Neuronal stem cell (in vitro differentiated cells): ENCODE measurements at regions not wholly inside any gene's neighbourhood (a gene's known extent, or its start where the extent isn't known, plus 50 kb on each side); places are given as distances from the start of the nearest gene placed in this dataset.

ENCODE experiments used
- DNase-seq: peaks from one replicate; pipeline ENCODE4 v3.0.0-alpha.2; 2013; ENCODE audit warnings: low spot score
- H2AFZ ChIP-seq: one replicate; pipeline ENCODE4 v1.6.1; 2013; ENCODE audit warnings: mild to moderate bottlenecking, low read length, inconsistent platforms
- H2AK5ac ChIP-seq: 2 replicates; pipeline ENCODE4 v1.6.1; 2013; ENCODE audit warnings: low read depth, mild to moderate bottlenecking, inconsistent platforms, low read length, moderate library complexity, mixed read lengths
- H2BK120ac ChIP-seq: 2 replicates; pipeline ENCODE4 v1.6.1; 2013; ENCODE audit warnings: low read depth, mild to moderate bottlenecking, inconsistent platforms, low read length, moderate library complexity, mixed read lengths
- H2BK12ac ChIP-seq: one replicate; pipeline ENCODE4 v1.6.1; 2013; ENCODE audit warnings: low read length, inconsistent platforms
- H2BK15ac ChIP-seq: 2 replicates; pipeline ENCODE4 v1.6.1; 2013; ENCODE audit warnings: mild to moderate bottlenecking, low read length, inconsistent platforms, mixed read lengths
- H2BK5ac ChIP-seq: one replicate; pipeline ENCODE4 v1.6.1; 2013; ENCODE audit warnings: inconsistent platforms, mild to moderate bottlenecking, low read length, moderate library complexity
- H3K14ac ChIP-seq: one replicate; pipeline ENCODE4 v1.6.1; 2013; ENCODE audit warnings: low read length, inconsistent platforms
- H3K18ac ChIP-seq: 2 replicates; pipeline ENCODE4 v1.6.1; 2013; ENCODE audit warnings: low read length, inconsistent platforms
- H3K23ac ChIP-seq: 2 replicates; pipeline ENCODE4 v1.6.1; 2013; ENCODE audit warnings: low read depth, mild to moderate bottlenecking, mixed read lengths, low read length, inconsistent platforms; ENCODE audit not compliant: poor library complexity
- H3K27ac ChIP-seq: replicated peaks from 3 replicates; pipeline ENCODE4 v1.5.1; 2013; ENCODE audit warnings: low read length, inconsistent platforms
- H3K27me3 ChIP-seq, 3 experiments: 2 replicates each; pipeline ENCODE4 v1.6.1; 2013; ENCODE audit warnings: low read length in 3 of 3, mild to moderate bottlenecking in 2 of 3, inconsistent platforms in 1 of 3, low read depth in 1 of 3, mixed read lengths in 1 of 3, moderate library complexity in 1 of 3; ENCODE audit not compliant: control insufficient read depth in 3 of 3, insufficient read depth in 3 of 3
- H3K36me3 ChIP-seq, 2 donors: replicated peaks in 1 of 2; 2 replicates each; pipeline ENCODE4 v1.6.1; 2013; ENCODE audit warnings: low read length in 2 of 2; ENCODE audit not compliant: control insufficient read depth in 2 of 2, insufficient read depth in 2 of 2
- H3K4ac ChIP-seq: 2 replicates; pipeline ENCODE4 v1.6.1; 2013; ENCODE audit warnings: inconsistent platforms, mild to moderate bottlenecking, low read length, moderate library complexity
- H3K4me1 ChIP-seq, 2 donors: 1 replicate in 1 of 2; 2 replicates in 1 of 2; pipeline ENCODE4 v1.6.1; 2013; ENCODE audit warnings: low read length in 2 of 2, low read depth in 1 of 2; ENCODE audit not compliant: control insufficient read depth in 2 of 2, insufficient read depth in 1 of 2
- H3K4me2 ChIP-seq: one replicate; pipeline ENCODE4 v1.6.1; 2013; ENCODE audit warnings: mild to moderate bottlenecking, low read length, inconsistent platforms; ENCODE audit not compliant: insufficient read depth, poor library complexity, severe bottlenecking
- H3K4me3 ChIP-seq, 2 donors: 2 replicates each; pipeline ENCODE4 v1.5.1; 2013; ENCODE audit warnings: low read length in 2 of 2, mild to moderate bottlenecking in 2 of 2, inconsistent platforms in 1 of 2, moderate library complexity in 1 of 2
- H3K79me1 ChIP-seq: one replicate; pipeline ENCODE4 v1.6.1; 2013; ENCODE audit warnings: low read depth, mild to moderate bottlenecking, inconsistent platforms, low read length, moderate library complexity
- H3K9ac ChIP-seq: one replicate; pipeline ENCODE4 v1.6.1; 2013; ENCODE audit warnings: mild to moderate bottlenecking, low read depth, low read length, inconsistent platforms; ENCODE audit not compliant: poor library complexity
- H3K9me3 ChIP-seq, 2 donors: replicated peaks in 1 of 2; 2 replicates each; pipeline versions ENCODE3 to v1.6.1; 2013; ENCODE audit warnings: low read length in 2 of 2, mild to moderate bottlenecking in 2 of 2, inconsistent platforms in 1 of 2, low read depth in 1 of 2, mixed read lengths in 1 of 2, moderate library complexity in 1 of 2; ENCODE audit not compliant: control insufficient read depth in 2 of 2, insufficient read depth in 1 of 2
- H4K8ac ChIP-seq: one replicate; pipeline ENCODE4 v1.6.1; 2013; ENCODE audit warnings: low read depth, mild to moderate bottlenecking, inconsistent platforms, low read length, moderate library complexity
- H4K91ac ChIP-seq: one replicate; pipeline ENCODE4 v1.6.1; 2013; ENCODE audit warnings: low read length, low read depth, mild to moderate bottlenecking, inconsistent platforms; ENCODE audit not compliant: poor library complexity
- WGBS, 2 donors: extraction: QIAGEN DNeasy Blood & Tissue Kit; methylation state at CpG; one replicate each; pipeline ENCODE4 v1.1.7; 2013; ENCODE audit warnings: missing lambda C conversion rate in 2 of 2, mixed read lengths in 1 of 2; ENCODE audit not compliant: insufficient read length in 2 of 2, insufficient replicate concordance in 1 of 2; ENCODE audit errors: extremely low coverage in 2 of 2; 5-methylcytosine and 5-hydroxymethylcytosine counted together

- H3K27me3 ChIP-seq: no peaks in the 10 kb centered on the region
- H3K23ac ChIP-seq: no peak overlapping the region
- no peaks in the 10 kb centered on the region for H3K79me1 ChIP-seq
- H2AK5ac ChIP-seq: no peak overlapping the region
- no peak for DNase-seq
- H2BK15ac ChIP-seq: no peak overlapping the region
- no peak overlapping the region for H3K4ac ChIP-seq
- no peak overlapping the region for H2BK12ac ChIP-seq
- H3K14ac ChIP-seq: no peak overlapping the region
- H3K9ac ChIP-seq: no peak overlapping the region
- H2AFZ ChIP-seq: no peak overlapping the region
- H3K27ac ChIP-seq: no peak overlapping the region
- no peak overlapping the region for H4K8ac ChIP-seq
- H3K4me3 ChIP-seq: no peak overlapping the region
- no peaks in the 10 kb centered on the region for H3K36me3 ChIP-seq
- no peak overlapping the region for H3K4me2 ChIP-seq
- no peak overlapping the region for H2BK5ac ChIP-seq
- peaks cover 15 to 34% of the 10 kb centered on the region in 2 donors for H3K4me1 ChIP-seq
- no peak overlapping the region for H2BK120ac ChIP-seq
- no peaks in the 10 kb centered on the region for H3K9me3 ChIP-seq
- H3K18ac ChIP-seq: peak overlapping the region; percentile 4
- WGBS, 2 donors: no CpG with 5 or more reads among the region's 17 CpGs
- H4K91ac ChIP-seq: no peak overlapping the region
These were observed 154.2 kb downstream of the TM9SF2 start for GRCh38 chr13:99655351-99656091.

DNA sequence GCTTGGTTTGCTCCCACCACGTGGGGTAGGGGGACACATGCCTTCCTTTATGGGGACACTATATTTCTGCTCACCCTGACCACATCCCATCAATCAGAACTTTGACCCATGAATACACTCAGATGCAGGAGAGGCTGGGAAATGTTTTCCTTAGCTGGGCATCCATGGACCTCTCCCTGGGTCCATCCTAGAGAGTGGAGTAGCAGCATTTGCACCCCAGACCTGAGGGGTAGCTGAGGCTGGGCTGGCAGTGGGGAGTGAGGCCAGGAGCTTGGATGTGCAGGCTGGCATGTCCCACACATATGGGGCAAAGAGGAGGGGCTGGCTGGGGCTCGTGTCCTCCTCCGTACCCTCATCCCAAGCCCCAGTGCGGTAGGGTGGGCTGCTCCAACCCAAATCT is 152.8 kb downstream of the TM9SF2 start:
- no CpG with 5 or more reads among the region's 4 CpGs for WGBS, 2 donors
- Histone ChIP-seq H2AFZ (no peak overlapping the region), H3K9me3 (no peaks in the 10 kb centered on the region), H2BK5ac (no peak overlapping the region), H3K23ac (no peak overlapping the region), H2BK120ac (no peak overlapping the region), H3K27me3 (no peaks in the 10 kb centered on the region), H4K91ac (no peak overlapping the region), H4K8ac (no peak overlapping the region), H3K4ac (no peak overlapping the region), H3K4me3 (no peak overlapping the region), H2BK12ac (no peak overlapping the region), H3K4me1 (peaks cover 7 to 19% of the 10 kb centered on the region in 2 donors), H3K18ac (no peak overlapping the region), H3K14ac (no peak overlapping the region), H3K27ac (no peak overlapping the region), H3K4me2 (no peak overlapping the region), H3K79me1 (no peaks in the 10 kb centered on the region), H2BK15ac (no peak overlapping the region), H2AK5ac (peak overlapping the region; percentile 27), H3K36me3 (no peaks in the 10 kb centered on the region), H3K9ac (no peak overlapping the region)
- no peak for DNase-seq

GRCh38 chr13:99653526-99653925 is 152.3 kb downstream of the TM9SF2 start:
- no peak overlapping the region for H4K8ac ChIP-seq
- H2AK5ac ChIP-seq: no peak overlapping the region
- H2BK12ac ChIP-seq: no peak overlapping the region
- H2BK15ac ChIP-seq: no peak overlapping the region
- DNase-seq: no peak
- no peaks in the 10 kb centered on the region for H3K79me1 ChIP-seq
- no peak overlapping the region for H3K4me3 ChIP-seq
- H3K9me3 ChIP-seq: no peaks in the 10 kb centered on the region
- no peaks in the 10 kb centered on the region for H3K36me3 ChIP-seq
- no peak overlapping the region for H3K4ac ChIP-seq
- H3K27me3 ChIP-seq: no peaks in the 10 kb centered on the region
- no peak overlapping the region for H3K4me2 ChIP-seq
- no CpG with 5 or more reads among the region's 2 CpGs for WGBS, 2 donors
- no peak overlapping the region for H3K23ac ChIP-seq
- H3K4me1 ChIP-seq: peaks cover 7 to 16% of the 10 kb centered on the region in 2 donors
- no peak overlapping the region for H4K91ac ChIP-seq
- H3K27ac ChIP-seq: no peak overlapping the region
- no peak overlapping the region for H2AFZ ChIP-seq
- H3K14ac ChIP-seq: no peak overlapping the region
- no peak overlapping the region for H3K9ac ChIP-seq
- no peak overlapping the region for H3K18ac ChIP-seq
- no peak overlapping the region for H2BK5ac ChIP-seq
- H2BK120ac ChIP-seq: no peak overlapping the region

DNA sequence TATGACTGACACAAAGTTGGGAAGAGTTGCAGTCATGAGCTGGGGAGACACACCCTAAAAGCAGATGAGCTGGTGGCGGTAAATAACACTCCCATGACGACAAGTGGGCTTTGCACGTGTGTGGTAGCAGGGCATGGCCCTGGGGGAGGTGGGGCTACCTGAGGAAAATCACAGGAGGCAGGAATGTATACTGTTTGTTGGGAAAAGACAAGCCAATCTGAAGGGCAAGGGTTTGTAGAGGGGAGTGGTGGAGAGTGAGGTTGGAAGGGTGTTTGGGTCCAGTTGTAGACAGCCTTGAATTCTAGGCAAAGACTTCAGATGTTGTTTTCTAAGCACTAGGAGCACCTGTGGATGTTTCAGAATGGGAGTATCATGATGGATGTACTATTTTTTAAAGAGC is 151.6 kb downstream of the TM9SF2 start:
- Histone ChIP-seq H3K27me3 (no peaks in the 10 kb centered on the region), H4K91ac (no peak overlapping the region), H3K4me2 (no peak overlapping the region), H2AK5ac (no peak overlapping the region), H3K18ac (no peak overlapping the region), H2AFZ (no peak overlapping the region), H4K8ac (no peak overlapping the region), H3K23ac (no peak overlapping the region), H2BK15ac (no peak overlapping the region), H3K36me3 (no peaks in the 10 kb centered on the region), H2BK120ac (no peak overlapping the region), H3K79me1 (no peaks in the 10 kb centered on the region), H2BK5ac (no peak overlapping the region), H3K4me1 (peaks cover 9 to 20% of the 10 kb centered on the region in 2 donors), H3K4me3 (no peak overlapping the region), H3K27ac (no peak overlapping the region), H3K9ac (no peak overlapping the region), H3K4ac (no peak overlapping the region), H2BK12ac (no peak overlapping the region), H3K9me3 (no peaks in the 10 kb centered on the region), H3K14ac (no peak overlapping the region)
- no CpG with 5 or more reads among the region's 3 CpGs for WGBS, 2 donors
- DNase-seq: no peak
